ENCODE measurements at regions not wholly inside any gene's neighbourhood (a gene's known extent, or its start where the extent isn't known, plus 50 kb on each side); places are given as distances from the start of the nearest gene placed in this dataset.
"Not testable (repeated sequence)": the region's sequence is repeated elsewhere in the genome, so short reads cannot be mapped to it uniquely, and the experiment has no call there.

DNA sequence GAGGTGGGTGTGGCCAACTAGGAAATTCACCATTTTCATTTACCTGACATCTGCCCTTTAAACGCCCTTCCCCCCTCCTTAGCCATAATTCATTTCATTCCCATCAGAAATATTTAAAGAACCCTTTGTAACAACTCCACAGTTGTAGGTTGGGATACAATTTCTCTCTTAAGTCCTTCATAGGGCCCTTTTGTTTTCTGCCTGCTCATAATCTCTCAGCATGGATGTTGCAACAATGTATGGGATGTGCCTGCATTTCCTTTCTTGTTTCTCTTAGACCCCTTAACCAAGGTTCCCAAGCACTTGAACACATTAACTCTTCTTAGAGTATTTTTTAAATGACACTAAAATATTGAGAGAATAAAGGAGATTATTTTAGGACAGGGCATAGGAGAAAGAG, 51.7 kb upstream of the MYO10 start:
- DNase-seq (ENCODE audit: low spot score) = no peak

DNA sequence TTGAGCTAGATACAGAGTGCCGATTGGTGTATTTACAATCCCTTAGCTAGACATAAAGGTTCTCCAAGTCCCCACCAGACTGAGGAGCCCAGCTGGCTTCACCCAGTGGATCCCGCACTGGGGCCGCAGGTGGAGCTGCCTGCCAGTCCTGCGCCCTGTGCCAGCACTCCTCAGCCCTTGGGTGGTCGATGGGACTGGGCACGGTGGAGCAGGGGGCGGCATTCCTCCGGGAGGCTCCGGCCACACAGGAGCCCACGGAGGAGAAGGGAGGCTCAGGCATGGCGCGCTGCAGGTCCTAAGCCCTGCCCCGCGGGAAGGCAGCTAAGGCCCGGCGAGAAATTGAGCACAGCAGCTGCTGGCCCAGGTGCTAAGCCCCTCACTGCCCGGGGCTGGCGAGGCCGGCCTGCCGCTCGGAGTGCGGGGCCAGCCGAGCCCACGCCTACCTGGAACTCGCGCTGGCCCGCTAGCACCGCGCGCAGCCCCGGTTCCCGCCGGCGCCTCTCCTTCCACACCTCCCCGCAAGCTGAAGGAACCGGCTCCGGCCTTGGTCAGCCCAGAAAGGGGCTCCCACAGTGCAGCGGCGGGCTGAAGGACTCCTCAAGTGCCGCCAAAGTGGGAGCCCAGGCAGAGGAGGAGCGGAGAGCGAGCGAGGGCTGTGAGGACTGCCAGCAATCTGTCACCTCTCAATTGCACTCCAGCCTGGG, 54.9 kb upstream of the MYO10 start:
- DNase-seq (ENCODE audit: low spot score) = not testable (repeated sequence)

- no peak for DNase-seq (ENCODE audit: low spot score)
These were observed 55.9 kb upstream of the MYO10 start for GRCh38 chr5:16992006-16992405.

DNA sequence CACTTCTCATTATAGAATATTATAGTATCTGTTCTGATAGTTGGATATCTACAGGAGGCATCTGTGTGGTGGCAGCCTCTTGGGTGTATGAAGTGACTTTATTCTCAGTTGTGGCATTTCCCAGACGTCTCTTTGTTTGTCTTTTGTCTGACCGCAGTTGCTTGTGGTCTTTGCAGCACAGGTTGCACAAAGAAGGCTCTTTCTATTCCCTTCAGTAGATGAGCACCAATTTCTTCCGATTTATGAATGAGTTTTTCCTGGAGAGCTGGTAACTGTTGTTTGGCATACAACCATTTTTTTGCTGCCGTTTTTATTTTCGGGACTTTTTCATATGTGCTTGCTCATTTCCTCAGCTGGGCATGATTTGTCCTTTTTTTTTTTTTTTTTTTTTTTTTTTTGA, 56.4 kb upstream of the MYO10 start:
- DNase-seq (ENCODE audit: low spot score) = no peak

GRCh38 chr5:16994565-16994964, 58.5 kb upstream of the MYO10 start:
- no peak for DNase-seq (ENCODE audit: low spot score)

- DNase-seq (ENCODE audit: low spot score) = no peak
These were observed 59.3 kb upstream of the MYO10 start for GRCh38 chr5:16995372-16995771.

- no peak for DNase-seq (ENCODE audit: low spot score)
These were observed 64.3 kb upstream of the MYO10 start for GRCh38 chr5:17000291-17000939.

- no peak for DNase-seq (ENCODE audit: low spot score)
These were observed 65.3 kb upstream of the MYO10 start for GRCh38 chr5:17001428-17001827.

DNA sequence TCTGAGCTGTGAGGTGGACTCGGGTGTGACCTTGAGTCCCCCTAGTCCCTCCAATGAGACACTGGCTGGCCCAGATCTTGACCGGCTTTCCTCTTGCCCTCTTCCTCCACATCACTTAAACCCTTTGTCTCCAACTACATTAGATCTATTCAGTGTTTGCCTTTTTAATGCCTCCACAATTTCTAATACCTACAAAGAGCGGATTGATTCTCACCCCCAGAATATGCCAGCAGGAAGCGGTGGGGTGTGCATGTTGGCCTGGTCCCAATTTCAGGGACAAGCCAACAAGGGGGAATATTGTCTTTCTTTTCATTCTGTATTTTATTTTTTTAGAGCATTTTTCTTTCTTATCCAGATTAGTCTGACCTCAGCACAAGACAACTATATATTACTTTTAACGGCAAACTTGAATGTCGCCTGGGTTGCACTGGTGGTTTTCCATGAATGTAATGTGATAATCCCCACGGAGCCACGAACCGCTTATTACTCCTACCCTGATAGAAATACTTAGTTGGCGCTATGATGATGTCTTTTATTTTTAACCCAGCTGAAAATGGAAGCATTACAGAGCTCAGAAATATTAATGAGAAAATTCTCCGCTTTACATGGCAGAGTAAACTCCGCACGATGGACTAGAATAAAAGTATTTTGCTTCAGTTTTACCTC, 68.5 kb upstream of the MYO10 start:
- DNase-seq (ENCODE audit: low spot score) = no peak

DNA sequence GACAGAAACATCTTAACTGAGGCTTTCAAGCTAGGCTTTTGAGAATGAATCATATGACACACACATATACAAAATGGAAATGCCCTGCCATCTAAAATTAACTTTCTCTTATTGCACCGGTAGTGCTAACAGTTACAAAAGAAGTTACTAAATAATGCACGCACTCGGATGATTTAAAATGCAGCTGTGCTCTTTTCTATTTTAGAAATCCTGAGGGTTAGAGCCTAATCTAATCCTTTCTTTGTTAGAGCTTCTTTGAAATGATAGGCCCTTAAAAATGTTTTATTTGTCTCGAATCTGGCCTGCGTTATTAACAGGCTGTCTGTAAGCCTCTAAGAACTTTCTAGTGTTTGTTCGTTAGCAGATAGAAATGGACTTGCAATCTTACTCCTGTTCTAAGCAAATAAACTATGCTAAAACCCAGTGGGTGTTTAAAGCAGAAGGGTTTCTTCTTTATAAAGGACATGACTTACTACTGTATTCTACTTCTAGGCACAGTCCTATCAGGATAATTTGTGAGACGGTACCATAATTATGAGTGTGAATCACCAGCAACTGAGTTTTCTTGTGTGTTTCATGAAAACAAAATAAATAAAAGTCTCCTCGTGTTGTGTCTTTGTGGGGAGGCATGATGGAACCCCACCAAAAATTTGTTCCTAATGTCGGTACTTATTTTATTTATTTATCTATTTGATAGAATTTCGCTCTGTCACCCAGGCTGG, 69.2 kb upstream of the MYO10 start:
- DNase-seq (ENCODE audit: low spot score) = no peak

- no peak for DNase-seq (ENCODE audit: low spot score)
These were observed 76.2 kb upstream of the MYO10 start for GRCh38 chr5:17012289-17012688.

- no peak for DNase-seq (ENCODE audit: low spot score)
These were observed 78.6 kb upstream of the MYO10 start for GRCh38 chr5:17014686-17015085.

DNA sequence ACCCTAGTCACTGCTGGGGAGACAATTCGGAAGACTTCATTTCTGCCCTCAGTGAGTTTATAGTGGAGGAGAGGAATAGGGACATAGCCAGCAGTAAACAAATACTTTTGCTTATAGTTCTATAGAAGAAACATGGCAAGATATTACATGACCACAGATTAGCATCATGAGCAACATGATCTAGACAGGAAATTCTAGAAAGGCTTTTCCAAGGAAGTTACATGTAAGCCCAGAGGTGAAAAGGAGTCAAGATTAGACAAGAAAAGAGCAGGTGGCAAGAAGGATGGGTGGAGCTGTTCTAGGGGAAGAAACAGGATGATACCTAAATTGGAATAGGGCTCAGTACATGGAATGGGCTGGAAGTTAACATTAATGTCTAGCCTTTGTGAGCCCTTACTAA, 82.8 kb upstream of the MYO10 start:
- no peak for DNase-seq (ENCODE audit: low spot score)

GRCh38 chr5:17019324-17019723, 83.2 kb upstream of the MYO10 start:
- no peak for DNase-seq (ENCODE audit: low spot score)

- no peak for DNase-seq (ENCODE audit: low spot score)
These were observed 84.9 kb upstream of the MYO10 start for GRCh38 chr5:17020678-17021601.

- no peak for DNase-seq (ENCODE audit: low spot score)
These were observed 85.5 kb upstream of the MYO10 start for GRCh38 chr5:17021602-17021932.

DNA sequence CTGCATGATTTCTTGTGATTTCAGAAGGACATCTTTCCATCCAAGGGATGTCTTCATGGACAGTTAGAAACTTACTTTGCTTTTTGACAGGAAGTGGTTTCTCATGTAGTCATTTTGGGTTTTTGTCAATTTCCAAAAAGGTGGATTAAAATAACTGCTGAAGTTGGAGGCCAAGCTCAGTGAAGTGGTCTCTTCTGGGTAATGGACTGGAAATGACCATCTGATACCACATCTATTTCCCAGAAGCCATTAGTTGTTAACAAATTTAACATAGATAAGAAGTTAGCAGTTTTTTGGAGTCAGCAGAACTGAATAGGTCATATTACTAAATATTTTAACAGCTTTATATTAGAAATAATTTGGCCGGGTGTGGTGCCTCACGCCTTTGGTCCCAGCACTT, 86.2 kb upstream of the MYO10 start:
- no peak for DNase-seq (ENCODE audit: low spot score)

GRCh38 chr5:17024686-17025180, 88.6 kb upstream of the MYO10 start:
- no peak for DNase-seq (ENCODE audit: low spot score)

GRCh38 chr5:17031659-17032277, 95.7 kb upstream of the MYO10 start:
- DNase-seq (ENCODE audit: low spot score) = not testable (repeated sequence)

- DNase-seq (ENCODE audit: low spot score) = not testable (repeated sequence)
These were observed 96.4 kb upstream of the MYO10 start for GRCh38 chr5:17032314-17032985.

GRCh38 chr5:17034992-17035391, 98.9 kb upstream of the MYO10 start:
- not testable (repeated sequence) for DNase-seq (ENCODE audit: low spot score)
